ENCODE measurements at regions not wholly inside any gene's neighbourhood (a gene's known extent, or its start where the extent isn't known, plus 50 kb on each side); places are given as distances from the start of the nearest gene placed in this dataset.
A peak's percentile ranks its signal among the peaks of the same experiment; 100 is the strongest.

- Histone ChIP-seq H3K4me1 (ENCODE audit: insufficient read depth) (peaks cover 10% of the 10 kb centered on the region; the same call in 1 of the 2 replicates), H3K27me3 (ENCODE audit: insufficient read depth) (no peaks in the 10 kb centered on the region), H3F3A (replicated peaks; ENCODE audit: low read depth) (no peaks in the 10 kb centered on the region), H2AFZ (peak overlapping the region; percentile 30), H3K79me2 (replicated peaks; ENCODE audit: insufficient read depth) (no peaks in the 10 kb centered on the region), H3K4me3 (no peak overlapping the region), H3K36me3 (ENCODE audit: insufficient read depth) (no peaks in the 10 kb centered on the region), H3K4me2 (no peak overlapping the region), H3K27ac (ENCODE audit: low read depth) (no peak overlapping the region), H4K20me1 (replicated peaks; ENCODE audit: insufficient read depth) (no peaks in the 10 kb centered on the region), H3K9me2 (ENCODE audit: insufficient read depth) (no peaks in the 10 kb centered on the region)
- Mint-ChIP-seq H3K4me1 (peaks cover 13% of the 10 kb centered on the region), H3K9me3 (no peaks in the 10 kb centered on the region), H3K27me3 (ENCODE audit: insufficient read depth, low read depth, poor library complexity) (peaks cover 4% of the 10 kb centered on the region), H3K27ac (no peak overlapping the region), H3K4me3 (no peak overlapping the region), H3K36me3 (ENCODE audit: low read depth) (no peaks in the 10 kb centered on the region)
- no peak for DNase-seq (ENCODE audit: low spot score)
- no peak for ATAC-seq
- TF ChIP-seq, protein P1, sequence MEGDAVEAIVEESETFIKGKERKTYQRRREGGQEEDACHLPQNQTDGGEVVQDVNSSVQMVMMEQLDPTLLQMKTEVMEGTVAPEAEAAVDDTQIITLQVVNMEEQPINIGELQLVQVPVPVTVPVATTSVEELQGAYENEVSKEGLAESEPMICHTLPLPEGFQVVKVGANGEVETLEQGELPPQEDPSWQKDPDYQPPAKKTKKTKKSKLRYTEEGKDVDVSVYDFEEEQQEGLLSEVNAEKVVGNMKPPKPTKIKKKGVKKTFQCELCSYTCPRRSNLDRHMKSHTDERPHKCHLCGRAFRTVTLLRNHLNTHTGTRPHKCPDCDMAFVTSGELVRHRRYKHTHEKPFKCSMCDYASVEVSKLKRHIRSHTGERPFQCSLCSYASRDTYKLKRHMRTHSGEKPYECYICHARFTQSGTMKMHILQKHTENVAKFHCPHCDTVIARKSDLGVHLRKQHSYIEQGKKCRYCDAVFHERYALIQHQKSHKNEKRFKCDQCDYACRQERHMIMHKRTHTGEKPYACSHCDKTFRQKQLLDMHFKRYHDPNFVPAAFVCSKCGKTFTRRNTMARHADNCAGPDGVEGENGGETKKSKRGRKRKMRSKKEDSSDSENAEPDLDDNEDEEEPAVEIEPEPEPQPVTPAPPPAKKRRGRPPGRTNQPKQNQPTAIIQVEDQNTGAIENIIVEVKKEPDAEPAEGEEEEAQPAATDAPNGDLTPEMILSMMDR (conservative IDR thresholded peaks at IDR 0.05; ENCODE audit: low read depth in 2 of 2) = 0 out of 4 replicates have a peak, but pooled peaks of 1 of the 2 experiments have one; percentile 8
- no peak for TF ChIP-seq EZH2phosphoT487 (IDR thresholded peaks at IDR 0.05; ENCODE audit: unreplicated experiment)
Observed at GRCh38 chr6:80528115-80528514, 421.6 kb downstream of the BCKDHB start.

DNA sequence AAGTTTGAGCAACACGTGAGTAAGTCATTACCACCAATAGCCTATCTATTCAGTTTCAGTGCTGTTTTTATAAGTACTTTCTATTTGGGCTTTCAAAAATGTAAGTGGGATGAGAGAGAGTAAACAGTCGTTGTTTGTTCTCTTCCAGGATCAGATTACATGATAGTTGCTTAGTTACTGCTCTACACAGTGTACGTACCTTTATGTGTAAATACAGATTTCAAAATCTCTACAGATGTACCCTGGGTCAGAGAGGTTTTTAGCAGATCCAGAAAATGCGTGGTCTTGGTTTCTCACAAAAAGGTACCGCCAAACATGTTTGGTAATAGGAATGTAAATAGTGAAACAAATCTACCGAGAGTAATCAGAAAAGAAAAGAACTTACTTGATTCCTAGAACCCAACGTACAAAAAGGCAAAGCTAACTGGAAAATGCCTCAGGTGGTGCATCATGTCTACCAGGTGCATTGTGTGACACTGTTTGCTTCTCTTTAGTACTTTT lies 421.1 kb downstream of the BCKDHB start:
- H3K36me3 Mint-ChIP-seq (ENCODE audit: low read depth) = no peaks in the 10 kb centered on the region
- no peak for ATAC-seq

More for the DNA sequence above, 421.1 kb downstream of the BCKDHB start:
- no peak overlapping the region for H3K27ac ChIP-seq (ENCODE audit: low read depth)
- H3K27ac Mint-ChIP-seq = no peak overlapping the region
- no peaks in the 10 kb centered on the region for H3F3A ChIP-seq (replicated peaks; ENCODE audit: low read depth)
- H3K9me3 Mint-ChIP-seq = no peaks in the 10 kb centered on the region
- no peaks in the 10 kb centered on the region for H3K36me3 ChIP-seq (ENCODE audit: insufficient read depth)
- H3K4me2 ChIP-seq = no peak overlapping the region
- H3K27me3 Mint-ChIP-seq (ENCODE audit: insufficient read depth, low read depth, poor library complexity) = peaks cover 4% of the 10 kb centered on the region
- TF ChIP-seq JUNB (IDR thresholded peaks at IDR 0.05; ENCODE audit: unreplicated experiment) = no peak
- no peak for TF ChIP-seq ZNF114 (CRISPR knock-in tag; IDR thresholded peaks at IDR 0.05)
- TF ChIP-seq ZNF331 (CRISPR knock-in tag; IDR thresholded peaks at IDR 0.05; ENCODE audit: low read depth) = no peak
- TF ChIP-seq EZH2 (IDR thresholded peaks at IDR 0.05; ENCODE audit: low read depth, unreplicated experiment) = no peak
- TF ChIP-seq STAT1 (IDR thresholded peaks at IDR 0.05; ENCODE audit: unreplicated experiment) = no peak
- TF ChIP-seq CREB1 (CRISPR knock-in tag; IDR thresholded peaks at IDR 0.05; ENCODE audit: low read depth) = no peak
- no peak for TF ChIP-seq REST (IDR thresholded peaks at IDR 0.05; ENCODE audit: unreplicated experiment)
- peaks cover 18% of the 10 kb centered on the region for H3K4me1 Mint-ChIP-seq
- H3K4me3 ChIP-seq = no peak overlapping the region
- no peak for DNase-seq (ENCODE audit: low spot score)
- no peaks in the 10 kb centered on the region for H3K79me2 ChIP-seq (replicated peaks; ENCODE audit: insufficient read depth)
- H3K9me2 ChIP-seq (ENCODE audit: insufficient read depth) = no peaks in the 10 kb centered on the region
- H3K27me3 ChIP-seq (ENCODE audit: insufficient read depth) = no peaks in the 10 kb centered on the region
- no peak overlapping the region for H3K4me3 Mint-ChIP-seq
- H2AFZ ChIP-seq = peak overlapping the region; percentile 30
- no peaks in the 10 kb centered on the region for H4K20me1 ChIP-seq (replicated peaks; ENCODE audit: insufficient read depth)
- peaks cover 15% of the 10 kb centered on the region for H3K4me1 ChIP-seq (ENCODE audit: insufficient read depth)

Data from GM23338 (cell line).